ENCODE measurements at regions not wholly inside any gene's neighbourhood (a gene's known extent, or its start where the extent isn't known, plus 50 kb on each side); places are given as distances from the start of the nearest gene placed in this dataset.
A peak's percentile ranks its signal among the peaks of the same experiment; 100 is the strongest.

GRCh38 chr3:193118907-193119306, 122.1 kb upstream of the PLAAT1 start:
- Mint-ChIP-seq H3K4me3 (no peak overlapping the region), H3K27me3 (ENCODE audit: low read depth) (no peaks in the 10 kb centered on the region), H3K36me3 (ENCODE audit: low read depth) (no peaks in the 10 kb centered on the region), H3K27ac (no peak overlapping the region), H3K4me1 (no peaks in the 10 kb centered on the region), H3K9me3 (peaks cover 3% of the 10 kb centered on the region)
- TF ChIP-seq, protein P1, sequence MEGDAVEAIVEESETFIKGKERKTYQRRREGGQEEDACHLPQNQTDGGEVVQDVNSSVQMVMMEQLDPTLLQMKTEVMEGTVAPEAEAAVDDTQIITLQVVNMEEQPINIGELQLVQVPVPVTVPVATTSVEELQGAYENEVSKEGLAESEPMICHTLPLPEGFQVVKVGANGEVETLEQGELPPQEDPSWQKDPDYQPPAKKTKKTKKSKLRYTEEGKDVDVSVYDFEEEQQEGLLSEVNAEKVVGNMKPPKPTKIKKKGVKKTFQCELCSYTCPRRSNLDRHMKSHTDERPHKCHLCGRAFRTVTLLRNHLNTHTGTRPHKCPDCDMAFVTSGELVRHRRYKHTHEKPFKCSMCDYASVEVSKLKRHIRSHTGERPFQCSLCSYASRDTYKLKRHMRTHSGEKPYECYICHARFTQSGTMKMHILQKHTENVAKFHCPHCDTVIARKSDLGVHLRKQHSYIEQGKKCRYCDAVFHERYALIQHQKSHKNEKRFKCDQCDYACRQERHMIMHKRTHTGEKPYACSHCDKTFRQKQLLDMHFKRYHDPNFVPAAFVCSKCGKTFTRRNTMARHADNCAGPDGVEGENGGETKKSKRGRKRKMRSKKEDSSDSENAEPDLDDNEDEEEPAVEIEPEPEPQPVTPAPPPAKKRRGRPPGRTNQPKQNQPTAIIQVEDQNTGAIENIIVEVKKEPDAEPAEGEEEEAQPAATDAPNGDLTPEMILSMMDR (IDR thresholded peaks at IDR 0.05; ENCODE audit: unreplicated experiment in 3 of 3) = no peak

DNA sequence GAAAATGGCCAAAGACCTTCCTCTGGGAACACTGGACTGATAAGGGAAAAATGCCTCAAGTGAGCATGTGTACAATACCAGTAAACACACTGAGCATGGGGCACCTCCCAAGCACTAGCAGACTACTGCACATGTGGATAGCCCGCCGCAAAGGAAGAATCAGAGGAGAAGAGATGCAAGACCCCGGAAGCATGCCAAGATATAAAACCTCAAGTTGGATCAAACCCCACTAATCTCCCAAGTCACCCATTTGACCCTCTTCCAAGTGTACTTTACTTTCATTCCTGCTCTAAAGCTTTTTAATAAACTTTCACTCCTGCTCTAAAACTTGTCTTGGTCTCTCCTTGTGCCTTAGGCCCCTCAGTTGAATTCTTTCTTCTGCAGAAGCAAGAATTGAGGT, 121.1 kb upstream of the PLAAT1 start:
- H3K9me3 Mint-ChIP-seq = peaks cover 3% of the 10 kb centered on the region
- H3K36me3 Mint-ChIP-seq (ENCODE audit: low read depth) = no peaks in the 10 kb centered on the region
- TF ChIP-seq, protein P1 (IDR thresholded peaks at IDR 0.05; ENCODE audit: unreplicated experiment in 3 of 3) = no peak

DNA sequence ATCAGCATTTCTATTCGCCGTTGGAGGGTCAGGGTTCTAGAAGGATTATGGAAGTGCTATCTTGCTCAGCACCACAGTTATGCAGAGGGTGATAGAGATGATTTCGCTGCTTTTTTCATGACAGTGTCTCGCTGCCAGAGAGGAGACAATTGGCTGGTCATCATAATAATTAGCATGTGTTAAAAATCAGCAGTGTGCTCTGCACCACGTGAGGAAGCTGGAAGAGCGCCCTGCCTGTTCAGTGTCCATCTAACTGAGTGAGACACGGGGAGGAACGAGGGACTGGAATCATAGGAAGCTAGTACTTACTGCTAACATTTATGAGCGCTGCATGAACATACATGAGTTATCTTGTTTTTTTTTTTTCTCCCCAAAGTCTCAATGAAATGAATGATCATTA, 116.2 kb upstream of the PLAAT1 start:
- H3K9me3 Mint-ChIP-seq = no peaks in the 10 kb centered on the region
- H3K4me1 Mint-ChIP-seq = no peaks in the 10 kb centered on the region
- H3K27me3 Mint-ChIP-seq (ENCODE audit: low read depth) = peaks cover 3% of the 10 kb centered on the region
- no peaks in the 10 kb centered on the region for H3K36me3 Mint-ChIP-seq (ENCODE audit: low read depth)
- no peak overlapping the region for H3K4me3 Mint-ChIP-seq
- no peak overlapping the region for H3K27ac Mint-ChIP-seq
- TF ChIP-seq, protein P1 (IDR thresholded peaks at IDR 0.05; ENCODE audit: unreplicated experiment in 3 of 3) = no peak

More for the DNA sequence above, 121.1 kb upstream of the PLAAT1 start:
- no peak overlapping the region for H3K27ac Mint-ChIP-seq
- H3K4me3 Mint-ChIP-seq = no peak overlapping the region
- no peaks in the 10 kb centered on the region for H3K4me1 Mint-ChIP-seq
- H3K27me3 Mint-ChIP-seq (ENCODE audit: low read depth) = no peaks in the 10 kb centered on the region

DNA sequence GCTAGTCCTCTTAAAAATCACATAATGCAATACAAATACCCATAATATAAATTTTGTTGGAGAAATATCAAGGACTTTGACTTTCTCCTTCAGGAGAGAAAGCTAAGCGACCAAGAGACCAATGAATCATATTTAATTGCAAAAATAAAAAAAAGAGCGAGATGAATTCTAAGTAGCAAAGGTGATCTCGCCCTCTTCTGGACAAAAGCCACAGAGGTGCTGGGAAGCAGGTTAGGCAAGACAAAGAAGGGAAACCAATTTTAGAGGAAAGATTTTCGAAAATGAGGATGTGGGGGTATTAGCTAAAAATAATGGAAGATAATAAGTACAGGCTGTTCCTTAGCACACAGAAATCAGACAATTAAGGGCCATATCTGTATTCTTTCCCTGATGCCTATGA, 111.4 kb upstream of the PLAAT1 start:
- Mint-ChIP-seq H3K27me3 (ENCODE audit: low read depth) (peaks cover 3% of the 10 kb centered on the region), H3K9me3 (no peaks in the 10 kb centered on the region), H3K4me1 (peaks cover 12% of the 10 kb centered on the region), H3K36me3 (ENCODE audit: low read depth) (no peaks in the 10 kb centered on the region), H3K27ac (no peak overlapping the region), H3K4me3 (no peak overlapping the region)
- TF ChIP-seq, protein P1 (IDR thresholded peaks at IDR 0.05; ENCODE audit: unreplicated experiment in 3 of 3) = peak in 1 of 3 experiments; percentile 17

GRCh38 chr3:193130576-193130975, 110.4 kb upstream of the PLAAT1 start:
- TF ChIP-seq, protein P1 (IDR thresholded peaks at IDR 0.05; ENCODE audit: unreplicated experiment in 3 of 3) = no peak
- no peak overlapping the region for H3K27ac Mint-ChIP-seq
- H3K4me3 Mint-ChIP-seq = no peak overlapping the region
- no peaks in the 10 kb centered on the region for H3K9me3 Mint-ChIP-seq
- peaks cover 3% of the 10 kb centered on the region for H3K27me3 Mint-ChIP-seq (ENCODE audit: low read depth)
- H3K4me1 Mint-ChIP-seq = peaks cover 15% of the 10 kb centered on the region
- no peaks in the 10 kb centered on the region for H3K36me3 Mint-ChIP-seq (ENCODE audit: low read depth)

DNA sequence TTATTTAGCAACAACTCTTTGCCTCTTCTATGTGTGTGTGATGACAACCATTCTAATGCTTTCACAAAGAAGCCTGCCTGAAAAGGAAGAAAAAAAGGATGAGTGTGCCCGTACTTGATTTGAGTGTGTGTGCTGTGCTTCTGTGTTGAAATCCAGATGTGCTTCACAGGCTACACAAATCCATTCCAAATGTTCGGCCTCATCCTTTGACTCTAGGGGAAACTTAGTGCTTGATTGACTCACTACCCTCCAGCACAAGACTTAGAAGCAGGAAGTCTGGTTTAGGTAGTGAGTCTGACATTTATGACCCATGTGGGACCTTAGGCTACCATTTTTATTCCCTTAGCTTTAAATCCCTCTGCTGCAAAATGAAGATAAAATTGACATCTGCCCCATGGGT, 108.8 kb upstream of the PLAAT1 start:
- H3K4me1 Mint-ChIP-seq = peaks cover 15% of the 10 kb centered on the region
- H3K36me3 Mint-ChIP-seq (ENCODE audit: low read depth) = no peaks in the 10 kb centered on the region
- no peaks in the 10 kb centered on the region for H3K9me3 Mint-ChIP-seq
- H3K27me3 Mint-ChIP-seq (ENCODE audit: low read depth) = peaks cover under 1% of the 10 kb centered on the region
- TF ChIP-seq, protein P1 (IDR thresholded peaks at IDR 0.05; ENCODE audit: unreplicated experiment in 3 of 3) = no peak
- no peak overlapping the region for H3K4me3 Mint-ChIP-seq
- no peak overlapping the region for H3K27ac Mint-ChIP-seq
